Body of pancreas (tissue), 4 donors: ENCODE measurements at regions not wholly inside any gene's neighbourhood (a gene's known extent, or its start where the extent isn't known, plus 50 kb on each side); places are given as distances from the start of the nearest gene placed in this dataset.

ENCODE experiments used
- ATAC-seq: fragments of 150-250 bp; one replicate; pipeline ENCODE4 v1.9.1; 2016
- DNase-seq, 4 donors: peaks; one replicate each; pipeline ENCODE4 v3.0.0-alpha.2; 2019
- H3K27ac ChIP-seq, 4 donors: fragments of 200-600 bp; sonication (generic); 1 replicate in 3 of 4; 2 replicates in 1 of 4; pipeline versions ENCODE4 v1.5.1 to v1.6.1; 2016 to 2019; ENCODE audit warnings: mild to moderate bottlenecking in 1 of 4, mixed read lengths in 1 of 4, moderate library complexity in 1 of 4
- H3K27me3 ChIP-seq, 2 donors: fragments of 200-600 bp; sonication (generic); one replicate each; pipeline ENCODE4 v1.6.0; 2016; ENCODE audit warnings: mild to moderate bottlenecking in 1 of 2
- H3K36me3 ChIP-seq, 2 donors: fragments of 200-600 bp; sonication (generic); replicated peaks in 1 of 2; 2 replicates each; pipeline ENCODE4 v1.5.1; 2016; ENCODE audit warnings: low read depth in 2 of 2; ENCODE audit not compliant: insufficient read depth in 1 of 2
- H3K4me1 ChIP-seq: fragments of 200-600 bp; sonication (generic); one replicate; pipeline ENCODE4 v1.6.0; 2016
- H3K4me3 ChIP-seq, 2 donors: fragments of 200-600 bp; sonication (generic); 1 replicate in 1 of 2; 2 replicates in 1 of 2; pipeline ENCODE4 v1.5.1; 2016 to 2019
- H3K9me3 ChIP-seq, 3 donors: fragments of 200-600 bp; sonication (generic); 1 replicate in 2 of 3; 2 replicates in 1 of 3; pipeline ENCODE4 v1.5.1; 2016
- CTCF ChIP-seq, 7 experiments: fragments of 450-650 bp in 4 of 7; fragments of 200-600 bp in 3 of 7; sonication (generic) in 3 of 7; IDR thresholded peaks; one replicate each; pipeline ENCODE4 v1.5.1; 2016 to 2019; ENCODE audit warnings: antibody characterized with exemption in 7 of 7
- POLR2A ChIP-seq, 3 donors: fragments of 450-650 bp; IDR thresholded peaks; one replicate each; pipeline ENCODE4 v1.6.1; 2016; ENCODE audit warnings: antibody characterized with exemption in 3 of 3, mild to moderate bottlenecking in 2 of 3
- WGBS, 2 donors: methylation state at CpG; one replicate each; pipeline ENCODE4 v1.1.5; 2017; 5-methylcytosine and 5-hydroxymethylcytosine counted together
- intact Hi-C: fragments of 100-400 bp; cut with DNase I; formaldehyde crosslinking; loops from one replicate; pipeline ENCODE4 v1.15.1; 2023

GRCh38 chr3:35393901-35394799 lies 245.2 kb upstream of the ARPP21 start:
- Histone ChIP-seq H3K36me3 (no peaks in the 10 kb centered on the region), H3K27me3 (no peaks in the 10 kb centered on the region), H3K4me3 (no peak overlapping the region), H3K4me1 (no peaks in the 10 kb centered on the region), H3K27ac (no peak overlapping the region), H3K9me3 (peaks cover 0 to 20% (median 0%) of the 10 kb centered on the region in 3 donors)
- WGBS, 2 donors = 38 to 43% methylated on average over 6 of the region's 6 CpGs
- intact Hi-C loops = no loop called here
- ATAC-seq (no peak), DNase-seq (no peak)
- TF ChIP-seq CTCF (IDR thresholded peaks at IDR 0.05) (no peak), POLR2A (IDR thresholded peaks at IDR 0.05) (no peak)

- 55 to 78% methylated on average over 1 of the region's 1 CpG for WGBS, 2 donors
These were observed 244.4 kb upstream of the ARPP21 start for GRCh38 chr3:35394905-35395304.

DNA sequence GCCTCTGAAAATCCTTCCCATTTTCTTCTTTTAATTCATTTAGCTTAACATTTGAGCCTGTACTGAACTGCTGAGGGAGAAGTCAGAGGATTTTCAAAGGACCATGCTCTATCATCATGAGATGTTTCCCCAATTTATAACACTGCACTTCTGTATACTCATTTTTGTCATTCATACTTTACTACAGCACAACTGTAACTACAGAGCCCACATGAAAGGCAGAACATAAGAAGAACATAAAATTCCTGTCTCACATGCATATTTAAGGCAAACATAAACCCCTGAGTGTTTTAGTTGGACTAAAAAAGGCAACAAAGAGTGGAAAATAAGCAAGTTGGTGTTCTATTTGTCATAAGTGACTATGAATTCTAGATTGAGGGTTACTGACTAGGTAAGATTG lies 237.7 kb upstream of the ARPP21 start:
- no peak for TF ChIP-seq POLR2A (IDR thresholded peaks at IDR 0.05)
- no peak for TF ChIP-seq CTCF (IDR thresholded peaks at IDR 0.05)
- intact Hi-C loops = no loop called here
- ATAC-seq = no peak
- no peaks in the 10 kb centered on the region for H3K9me3 ChIP-seq
- no peak overlapping the region for H3K27ac ChIP-seq
- no peak for DNase-seq
- H3K4me3 ChIP-seq = no peak overlapping the region
- H3K4me1 ChIP-seq = no peaks in the 10 kb centered on the region
- H3K36me3 ChIP-seq = no peaks in the 10 kb centered on the region
- no peaks in the 10 kb centered on the region for H3K27me3 ChIP-seq

More at GRCh38 chr3:35394905-35395304, 244.4 kb upstream of the ARPP21 start:
- Histone ChIP-seq H3K4me3 (no peak overlapping the region), H3K27me3 (no peaks in the 10 kb centered on the region), H3K4me1 (no peaks in the 10 kb centered on the region), H3K36me3 (no peaks in the 10 kb centered on the region), H3K27ac (no peak overlapping the region), H3K9me3 (peaks cover 0 to 20% (median 0%) of the 10 kb centered on the region in 3 donors)
- intact Hi-C loops = no loop called here
- TF ChIP-seq POLR2A (IDR thresholded peaks at IDR 0.05) (no peak), CTCF (IDR thresholded peaks at IDR 0.05) (no peak)
- ATAC-seq (no peak), DNase-seq (no peak)

DNA sequence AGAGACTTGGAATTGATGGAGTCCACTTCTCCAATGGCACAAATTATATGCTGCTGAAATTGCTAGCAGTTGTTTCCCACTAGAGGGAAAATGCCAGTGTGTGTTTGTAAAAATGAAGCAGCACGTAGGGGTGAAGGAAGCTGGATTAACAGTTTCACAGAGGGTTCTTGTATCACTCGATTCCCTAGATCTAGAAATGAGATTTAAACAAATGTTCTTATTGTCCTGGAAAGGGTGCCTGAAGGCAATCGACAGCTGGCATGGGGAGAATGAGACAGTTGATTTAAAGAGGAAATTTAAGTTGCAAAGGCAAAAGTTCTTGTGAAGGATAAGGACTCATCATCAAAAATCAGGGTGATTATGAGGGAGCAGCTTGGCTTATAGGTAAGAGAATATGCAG lies 234.8 kb upstream of the ARPP21 start:
- no peaks in the 10 kb centered on the region for H3K9me3 ChIP-seq
- WGBS, 2 donors = 58 to 60% methylated on average over 3 of the region's 3 CpGs
- H3K4me1 ChIP-seq = no peaks in the 10 kb centered on the region
- no peaks in the 10 kb centered on the region for H3K36me3 ChIP-seq
- TF ChIP-seq POLR2A (IDR thresholded peaks at IDR 0.05) (no peak), CTCF (IDR thresholded peaks at IDR 0.05) (no peak)
- DNase-seq (no peak), ATAC-seq (no peak)
- no peaks in the 10 kb centered on the region for H3K27me3 ChIP-seq
- H3K4me3 ChIP-seq = no peak overlapping the region
- intact Hi-C loops = no loop called here
- H3K27ac ChIP-seq = no peak overlapping the region

DNA sequence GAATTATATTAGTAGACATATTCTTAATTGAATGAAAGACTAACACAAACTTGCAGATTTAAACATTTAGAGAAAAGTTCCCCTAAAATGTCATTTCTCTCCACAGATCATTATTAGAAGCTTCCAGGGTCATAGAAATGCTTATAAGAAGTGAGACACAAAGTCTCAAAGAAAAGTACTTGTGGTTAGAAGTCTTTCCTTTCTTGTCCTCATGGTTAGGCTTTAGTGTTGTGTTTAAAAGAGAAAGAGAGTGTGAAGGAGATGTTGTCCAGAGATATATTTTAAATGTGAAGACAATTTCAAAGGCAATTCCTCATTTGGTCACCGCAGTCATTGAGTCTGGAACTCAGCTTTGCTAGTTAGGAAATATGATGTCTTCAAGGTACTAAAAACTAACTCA lies 230.4 kb upstream of the ARPP21 start:
- intact Hi-C loops = no loop called here
- Histone ChIP-seq H3K9me3 (no peaks in the 10 kb centered on the region), H3K4me3 (no peak overlapping the region), H3K4me1 (no peaks in the 10 kb centered on the region), H3K36me3 (no peaks in the 10 kb centered on the region), H3K27me3 (no peaks in the 10 kb centered on the region), H3K27ac (no peak overlapping the region)
- DNase-seq (no peak), ATAC-seq (no peak)
- no peak for TF ChIP-seq CTCF (IDR thresholded peaks at IDR 0.05)
- no peak for TF ChIP-seq POLR2A (IDR thresholded peaks at IDR 0.05)
- WGBS, 2 donors = 85 to 86% methylated on average over 1 of the region's 1 CpG
